ENCODE measurements at regions not wholly inside any gene's neighbourhood (a gene's known extent, or its start where the extent isn't known, plus 50 kb on each side); places are given as distances from the start of the nearest gene placed in this dataset.
"Not testable (repeated sequence)": the region's sequence is repeated elsewhere in the genome, so short reads cannot be mapped to it uniquely, and the experiment has no call there.

DNA sequence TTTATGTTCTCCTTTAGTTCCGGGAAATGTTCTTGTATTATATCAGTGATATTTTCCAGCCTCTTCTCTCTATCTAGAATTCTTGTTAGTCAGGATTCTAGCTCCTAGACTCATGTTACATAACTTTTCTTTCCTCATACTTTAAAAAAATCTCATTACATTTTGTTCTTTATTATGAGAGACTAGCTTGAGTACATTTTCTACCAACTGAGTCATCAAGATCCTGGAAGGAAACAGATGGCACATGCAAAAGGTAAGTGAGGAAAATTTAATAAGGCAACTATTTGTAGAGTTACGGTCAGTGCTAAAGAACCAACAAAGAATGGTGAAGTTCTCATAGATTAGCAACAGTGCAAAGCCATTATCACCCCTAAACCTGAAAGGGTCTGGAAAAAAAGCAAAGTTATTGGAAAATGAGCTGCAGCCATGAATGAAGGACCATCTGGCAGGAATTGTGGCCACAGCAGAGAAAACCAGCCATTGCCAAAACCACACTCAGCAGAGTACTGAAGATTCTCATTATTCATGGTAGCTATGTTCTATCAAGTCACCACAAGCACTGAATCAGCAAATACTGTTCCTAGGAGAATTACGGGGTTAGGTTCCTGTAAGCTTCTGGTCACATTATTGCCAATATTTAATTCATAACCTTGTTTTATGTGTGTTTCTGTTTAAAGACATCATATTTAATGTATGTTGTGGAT, 98.3 kb upstream of the C7orf33 start:
- Mint-ChIP-seq H3K27me3 (ENCODE audit: low read depth) (peaks cover 20% of the 10 kb centered on the region), H3K4me1 (ENCODE audit: low read depth) (no peaks in the 10 kb centered on the region), H3K36me3 (ENCODE audit: insufficient read depth) (no peaks in the 10 kb centered on the region), H3K4me3 (no peak overlapping the region), H3K9me3 (no peaks in the 10 kb centered on the region)
- no peak for ATAC-seq
- DNase-seq, result no peak

DNA sequence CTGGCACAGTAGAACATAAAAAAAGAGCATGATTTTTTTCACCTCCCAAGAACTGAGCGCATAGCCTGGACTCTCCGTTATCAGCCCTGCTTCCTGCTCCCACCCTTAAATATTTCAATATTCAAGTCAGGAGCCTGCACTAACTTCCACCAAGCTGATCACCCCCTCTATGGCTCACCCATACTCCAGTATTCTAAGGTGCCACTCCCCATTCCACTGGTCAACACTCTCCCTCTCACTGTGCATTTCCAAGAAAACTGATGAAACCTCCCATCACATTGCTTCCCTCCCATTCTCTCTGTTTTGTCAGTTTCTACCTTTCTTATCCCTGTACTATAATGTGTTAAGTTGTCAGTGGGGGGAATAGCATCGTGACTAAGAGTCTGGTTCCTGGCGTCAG, 95.0 kb upstream of the C7orf33 start:
- DNase-seq, result no peak
- H3K4me3 Mint-ChIP-seq, result no peak overlapping the region
- peaks cover 12% of the 10 kb centered on the region for H3K27me3 Mint-ChIP-seq (ENCODE audit: low read depth)
- no peaks in the 10 kb centered on the region for H3K4me1 Mint-ChIP-seq (ENCODE audit: low read depth)
- ATAC-seq, result no peak
- no peaks in the 10 kb centered on the region for H3K36me3 Mint-ChIP-seq (ENCODE audit: insufficient read depth)
- no peaks in the 10 kb centered on the region for H3K9me3 Mint-ChIP-seq

DNA sequence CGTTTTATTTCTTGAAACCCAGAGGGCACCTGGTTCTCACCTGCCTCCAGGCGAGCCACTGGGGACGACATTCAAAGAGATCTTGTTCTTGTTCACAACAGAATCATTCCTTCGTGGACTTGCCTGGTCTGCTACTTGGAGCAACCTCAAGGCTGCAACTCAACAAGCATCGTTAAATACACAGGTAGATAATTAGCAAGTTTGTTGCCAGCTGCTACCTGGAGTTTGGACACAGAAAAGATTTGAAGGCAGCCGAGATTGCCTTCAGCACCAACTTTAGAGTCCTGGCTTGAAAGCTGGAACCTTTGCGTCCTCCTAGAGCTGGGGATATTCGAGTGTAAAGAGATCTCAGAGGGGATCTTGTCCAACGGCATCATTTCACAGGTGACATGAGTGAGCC, 89.6 kb upstream of the C7orf33 start:
- Mint-ChIP-seq H3K36me3 (ENCODE audit: insufficient read depth) (no peaks in the 10 kb centered on the region), H3K9me3 (no peaks in the 10 kb centered on the region), H3K4me1 (ENCODE audit: low read depth) (peaks cover 2% of the 10 kb centered on the region), H3K4me3 (no peak overlapping the region), H3K27me3 (ENCODE audit: low read depth) (peaks cover 15% of the 10 kb centered on the region)
- ATAC-seq (no peak), DNase-seq (no peak)

DNA sequence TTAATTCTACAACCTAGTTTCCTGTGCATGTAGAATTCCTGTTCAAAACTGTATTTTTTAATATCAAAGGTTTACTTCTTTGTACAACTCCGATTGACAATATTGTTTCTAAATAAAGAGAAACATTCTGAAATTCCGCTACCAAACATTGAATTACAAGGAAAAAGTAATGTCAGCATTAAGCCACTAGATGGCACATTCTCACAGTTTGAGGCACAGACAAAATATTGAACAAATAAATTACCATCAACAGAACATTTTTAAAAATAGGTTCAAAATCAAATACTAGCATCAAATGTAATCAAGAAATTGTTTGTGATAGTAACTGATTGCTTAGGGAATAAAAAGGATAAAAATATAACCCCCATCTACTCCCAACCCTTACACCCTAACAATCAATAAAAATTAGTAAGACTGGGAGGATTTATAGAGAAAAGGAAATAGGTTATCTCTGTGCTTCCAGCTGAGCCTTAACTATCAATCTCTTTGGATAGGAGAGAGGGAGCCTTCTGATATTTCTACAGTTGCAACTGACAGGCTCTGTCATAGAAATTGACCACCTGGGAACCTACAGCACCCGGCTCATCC, 86.6 kb upstream of the C7orf33 start:
- Mint-ChIP-seq H3K9me3 (no peaks in the 10 kb centered on the region), H3K36me3 (ENCODE audit: insufficient read depth) (no peaks in the 10 kb centered on the region), H3K4me3 (no peak overlapping the region), H3K4me1 (ENCODE audit: low read depth) (peaks cover 11% of the 10 kb centered on the region), H3K27me3 (ENCODE audit: low read depth) (peaks cover 15% of the 10 kb centered on the region)
- ATAC-seq, result no peak
- no peak for DNase-seq

DNA sequence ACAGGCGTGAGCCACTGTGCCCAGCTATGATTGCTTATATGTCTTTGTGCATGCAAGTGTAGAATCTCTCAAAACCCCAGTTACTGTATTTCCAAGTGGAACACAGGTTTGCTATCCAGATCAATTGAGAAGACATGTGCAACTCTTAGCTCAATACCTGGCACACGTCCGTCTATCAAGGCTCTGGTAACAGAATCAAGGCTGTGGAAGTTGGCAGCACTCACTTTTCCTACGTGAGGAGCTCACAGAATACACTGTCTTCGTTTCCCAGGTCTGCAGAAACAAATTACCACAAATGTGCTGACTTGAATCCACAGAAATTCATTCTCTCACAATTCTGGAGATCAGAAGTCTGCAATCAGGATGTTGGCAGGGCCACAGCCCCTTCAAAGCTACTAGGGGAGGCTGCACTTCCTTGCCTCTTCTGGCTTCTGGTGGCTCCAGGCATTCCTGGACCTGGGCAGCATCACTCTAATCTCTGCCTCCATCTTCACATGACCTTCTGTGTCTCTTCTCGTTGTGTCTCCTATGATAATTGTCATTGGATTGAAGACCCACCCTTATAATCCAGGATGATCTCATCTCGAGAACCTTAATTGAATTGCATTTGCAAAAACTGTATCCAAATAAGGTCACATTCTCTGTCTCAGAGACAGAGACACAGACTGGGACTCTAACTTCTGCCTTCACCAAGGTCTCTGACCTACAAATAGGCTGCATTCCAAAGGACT, 84.8 kb upstream of the C7orf33 start:
- H3K9me3 Mint-ChIP-seq, result no peaks in the 10 kb centered on the region
- no peak for DNase-seq
- ATAC-seq, result no peak
- H3K4me1 Mint-ChIP-seq (ENCODE audit: low read depth), result peaks cover 11% of the 10 kb centered on the region
- no peaks in the 10 kb centered on the region for H3K36me3 Mint-ChIP-seq (ENCODE audit: insufficient read depth)
- H3K4me3 Mint-ChIP-seq, result no peak overlapping the region
- peaks cover 8% of the 10 kb centered on the region for H3K27me3 Mint-ChIP-seq (ENCODE audit: low read depth)

DNA sequence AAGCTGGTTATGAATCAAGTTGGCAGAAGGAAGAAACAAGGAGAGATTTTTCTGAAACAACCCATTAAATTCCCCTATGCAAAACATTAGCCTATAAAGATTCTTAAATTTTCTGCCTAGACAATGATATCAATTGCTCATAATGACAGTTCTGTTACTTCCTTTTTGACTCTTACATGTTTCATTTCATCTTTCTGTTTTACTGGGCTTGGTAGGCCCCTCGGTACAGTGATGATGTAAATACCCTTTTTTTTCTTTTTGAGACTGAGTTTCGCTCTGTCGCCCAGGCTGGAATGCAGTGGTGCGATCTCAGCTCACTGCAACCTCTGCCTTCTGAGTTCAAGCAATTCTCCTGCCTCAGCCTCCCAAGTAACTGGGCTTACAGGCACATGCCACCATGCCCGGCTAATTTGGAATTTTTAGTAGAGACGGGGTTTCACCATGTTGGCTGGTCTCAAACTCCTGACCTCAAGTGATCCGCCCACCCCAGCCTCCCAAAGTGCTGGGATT, 83.4 kb upstream of the C7orf33 start:
- not testable (repeated sequence) for H3K27me3 Mint-ChIP-seq (ENCODE audit: low read depth); H3K9me3 Mint-ChIP-seq; DNase-seq; H3K36me3 Mint-ChIP-seq (ENCODE audit: insufficient read depth)
- Mint-ChIP-seq H3K4me1 (ENCODE audit: low read depth) (peaks cover 11% of the 10 kb centered on the region), H3K4me3 (peak overlapping the region; percentile 5)
- ATAC-seq, result peak; percentile 88 to 89

DNA sequence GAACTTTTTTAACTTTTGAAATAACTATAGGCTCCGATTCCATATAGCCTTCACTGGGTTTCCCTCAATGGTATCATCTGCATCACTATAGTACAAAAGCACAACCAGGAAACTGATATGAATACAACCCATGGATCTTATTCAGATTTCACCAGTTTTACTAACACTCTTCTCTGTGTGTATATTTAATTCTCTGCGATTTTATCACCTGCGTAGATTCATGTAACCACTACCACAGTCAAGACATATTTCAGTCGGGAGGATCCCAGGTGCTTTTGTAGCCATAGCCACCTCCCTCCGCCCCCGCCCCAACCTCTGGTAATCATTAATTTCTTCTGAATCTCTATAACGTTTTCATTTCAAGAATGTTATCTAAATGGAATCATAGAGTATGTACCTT, 82.8 kb upstream of the C7orf33 start:
- Mint-ChIP-seq H3K27me3 (ENCODE audit: low read depth) (peaks cover 5% of the 10 kb centered on the region), H3K9me3 (no peaks in the 10 kb centered on the region), H3K4me3 (peak overlapping the region; percentile 5), H3K36me3 (ENCODE audit: insufficient read depth) (no peaks in the 10 kb centered on the region), H3K4me1 (ENCODE audit: low read depth) (peaks cover 11% of the 10 kb centered on the region)
- ATAC-seq (peak; percentile 60 to 63), DNase-seq (no peak)

DNA sequence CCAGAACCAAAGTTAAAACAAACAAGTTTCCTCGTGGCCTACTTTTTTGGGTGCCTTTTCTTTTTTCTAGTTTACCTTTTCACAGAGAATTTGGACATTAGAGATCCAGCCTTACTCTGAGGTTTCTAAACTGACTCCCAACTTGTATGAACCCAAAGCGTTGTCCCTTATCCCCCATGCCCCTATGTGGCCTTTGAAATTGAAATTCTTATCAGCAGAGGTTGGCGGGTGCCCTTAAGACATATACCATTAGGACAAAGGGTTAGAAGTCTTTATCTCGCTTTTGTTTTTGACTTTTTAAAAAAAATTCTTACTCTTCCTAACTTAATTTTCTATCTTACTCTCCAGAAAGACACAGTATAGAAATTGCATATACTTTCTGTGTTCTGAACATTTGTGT, 76.3 kb upstream of the C7orf33 start:
- no peaks in the 10 kb centered on the region for H3K36me3 Mint-ChIP-seq (ENCODE audit: insufficient read depth)
- H3K4me1 Mint-ChIP-seq (ENCODE audit: low read depth), result no peaks in the 10 kb centered on the region
- H3K27me3 Mint-ChIP-seq (ENCODE audit: low read depth), result peaks cover 8% of the 10 kb centered on the region
- DNase-seq (no peak), ATAC-seq (no peak)
- H3K4me3 Mint-ChIP-seq, result no peak overlapping the region
- no peaks in the 10 kb centered on the region for H3K9me3 Mint-ChIP-seq

DNA sequence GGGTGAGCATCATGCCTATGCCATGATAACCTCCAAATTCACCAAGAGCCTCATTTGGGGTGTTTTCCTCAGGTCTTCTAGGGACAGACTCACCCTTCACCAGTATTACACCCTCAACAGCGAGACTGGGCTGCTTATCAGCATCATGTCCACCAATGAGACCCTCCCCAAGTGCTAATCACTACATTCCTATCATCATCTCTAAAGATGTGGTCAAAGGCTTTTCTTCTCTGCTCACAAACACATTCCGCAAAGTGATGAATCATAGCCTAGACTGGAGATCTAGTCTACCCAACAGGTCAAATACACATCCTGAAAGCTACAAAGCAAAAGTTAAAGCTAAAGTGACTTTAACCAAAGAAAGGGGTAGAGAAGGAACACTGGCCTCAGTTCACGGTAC, 75.3 kb upstream of the C7orf33 start:
- ATAC-seq, result no peak
- H3K27me3 Mint-ChIP-seq (ENCODE audit: low read depth), result peaks cover 10% of the 10 kb centered on the region
- no peak overlapping the region for H3K4me3 Mint-ChIP-seq
- H3K36me3 Mint-ChIP-seq (ENCODE audit: insufficient read depth), result no peaks in the 10 kb centered on the region
- no peak for DNase-seq
- H3K4me1 Mint-ChIP-seq (ENCODE audit: low read depth), result no peaks in the 10 kb centered on the region
- no peaks in the 10 kb centered on the region for H3K9me3 Mint-ChIP-seq

DNA sequence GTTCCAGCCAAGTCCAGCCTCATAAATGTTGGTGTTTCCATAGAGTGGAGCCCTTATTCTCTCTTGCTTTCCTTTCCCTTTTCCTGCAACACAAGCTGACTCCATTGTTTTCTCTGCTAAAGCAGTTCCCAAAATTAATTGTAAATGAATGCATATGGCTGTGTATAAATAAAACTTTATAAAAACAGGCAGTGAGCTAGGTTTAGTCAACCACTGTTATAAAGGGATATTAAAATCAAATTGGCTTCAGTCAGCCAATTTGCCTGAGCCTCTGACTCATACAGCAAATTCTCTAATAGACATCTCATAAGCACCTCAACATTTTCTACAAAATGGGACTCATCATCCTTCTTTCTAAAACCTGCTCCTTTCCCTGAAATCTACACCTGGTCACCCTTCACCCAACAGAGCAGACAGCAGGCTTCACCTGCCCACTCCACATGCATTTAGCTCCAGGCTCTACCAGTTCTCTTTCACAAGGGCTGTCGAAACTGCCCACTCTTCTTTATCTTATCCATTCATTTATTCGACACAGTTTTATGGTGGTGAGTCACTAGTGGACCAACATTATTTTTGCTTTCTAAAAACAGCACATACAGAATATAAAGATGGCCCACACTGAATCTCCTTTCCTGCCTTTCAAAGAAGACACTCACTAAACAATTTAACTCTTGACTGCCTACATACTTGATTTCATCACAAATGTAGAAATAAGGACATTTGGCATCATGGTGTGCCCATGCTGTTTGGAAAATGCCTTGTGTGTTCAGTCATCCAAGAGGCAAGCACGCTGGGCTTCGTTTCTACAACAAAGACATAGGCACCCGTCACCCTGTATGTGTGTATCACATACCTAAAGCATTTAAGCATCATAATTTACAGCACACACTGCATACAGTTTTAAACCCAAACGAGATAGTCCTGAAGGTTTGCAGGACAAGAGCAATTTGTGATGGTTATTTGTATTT, 74.6 kb upstream of the C7orf33 start:
- no peak overlapping the region for H3K4me3 Mint-ChIP-seq
- H3K9me3 Mint-ChIP-seq, result no peaks in the 10 kb centered on the region
- DNase-seq (no peak), ATAC-seq (no peak)
- H3K27me3 Mint-ChIP-seq (ENCODE audit: low read depth), result peaks cover 17% of the 10 kb centered on the region
- no peaks in the 10 kb centered on the region for H3K36me3 Mint-ChIP-seq (ENCODE audit: insufficient read depth)
- H3K4me1 Mint-ChIP-seq (ENCODE audit: low read depth), result no peaks in the 10 kb centered on the region

DNA sequence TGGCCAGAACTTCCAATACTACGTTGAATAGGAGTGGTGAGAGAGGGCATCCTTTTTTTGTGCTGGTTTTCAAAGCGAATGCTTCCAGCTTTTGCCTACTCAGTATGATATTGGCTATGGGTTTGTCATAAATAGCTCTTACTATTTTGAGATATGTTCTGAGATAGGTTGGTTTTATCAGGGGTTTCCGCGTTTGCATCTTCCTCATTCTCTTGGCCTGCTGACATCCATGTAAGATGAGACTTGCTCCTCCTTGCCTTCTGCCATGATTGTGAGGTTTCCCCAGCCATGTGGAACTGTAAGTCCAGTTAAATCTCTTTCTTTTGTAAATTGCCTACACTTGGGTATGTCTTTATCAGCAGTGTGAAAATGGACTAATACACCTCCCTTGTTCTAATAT, 71.2 kb upstream of the C7orf33 start:
- H3K4me3 Mint-ChIP-seq; H3K4me1 Mint-ChIP-seq (ENCODE audit: low read depth); DNase-seq; ATAC-seq; H3K36me3 Mint-ChIP-seq (ENCODE audit: insufficient read depth); H3K9me3 Mint-ChIP-seq: not testable (repeated sequence)
- peaks cover 34% of the 10 kb centered on the region for H3K27me3 Mint-ChIP-seq (ENCODE audit: low read depth)

DNA sequence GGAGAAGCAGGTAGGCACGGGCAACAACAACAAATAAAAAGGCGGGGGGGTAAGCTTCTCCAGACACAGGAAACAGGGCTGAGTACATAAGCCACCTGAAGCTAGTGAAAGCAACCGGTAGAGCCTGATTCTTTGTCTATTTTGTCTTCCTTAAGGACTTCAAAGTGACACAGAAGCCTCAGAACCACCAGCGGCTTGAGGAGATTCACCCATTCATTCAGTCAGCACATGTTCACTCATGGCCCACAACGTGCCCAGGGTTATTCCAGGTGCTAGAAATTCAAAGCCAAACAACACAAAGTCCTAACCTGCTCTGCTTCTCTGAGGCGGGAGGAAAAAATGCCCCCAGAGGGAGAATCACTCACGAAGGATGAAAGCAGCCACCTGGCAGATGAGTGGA, 69.3 kb upstream of the C7orf33 start:
- peaks cover 35% of the 10 kb centered on the region for H3K27me3 Mint-ChIP-seq (ENCODE audit: low read depth)
- ATAC-seq, result no peak
- H3K36me3 Mint-ChIP-seq (ENCODE audit: insufficient read depth), result no peaks in the 10 kb centered on the region
- no peak for DNase-seq
- no peaks in the 10 kb centered on the region for H3K9me3 Mint-ChIP-seq
- no peak overlapping the region for H3K4me3 Mint-ChIP-seq
- no peaks in the 10 kb centered on the region for H3K4me1 Mint-ChIP-seq (ENCODE audit: low read depth)

DNA sequence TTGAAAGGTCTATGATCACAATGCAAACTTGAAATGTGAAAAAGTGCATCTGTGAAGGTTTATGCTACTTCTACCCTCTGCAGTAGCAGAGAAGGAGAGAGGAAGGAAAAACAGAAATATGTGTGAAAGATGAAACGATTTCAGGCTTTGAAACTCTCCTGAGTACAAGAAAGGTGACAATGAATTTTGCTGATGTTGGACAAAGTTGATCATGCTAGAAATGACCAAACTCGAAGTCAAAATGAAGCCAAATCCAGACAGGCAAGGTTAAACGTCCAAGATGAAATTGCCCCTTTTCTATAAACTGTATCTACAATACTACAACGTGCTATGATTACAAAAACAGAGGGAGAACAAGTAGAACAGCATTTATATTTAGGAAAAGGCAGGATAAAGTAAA, 67.0 kb upstream of the C7orf33 start:
- H3K4me3 Mint-ChIP-seq, result no peak overlapping the region

More for the DNA sequence above, 67.0 kb upstream of the C7orf33 start:
- Mint-ChIP-seq H3K9me3 (no peaks in the 10 kb centered on the region), H3K27me3 (ENCODE audit: low read depth) (peaks cover 41% of the 10 kb centered on the region), H3K36me3 (ENCODE audit: insufficient read depth) (no peaks in the 10 kb centered on the region), H3K4me1 (ENCODE audit: low read depth) (no peaks in the 10 kb centered on the region)
- ATAC-seq (no peak), DNase-seq (no peak)
